Vagina (tissue), 2 donors: ENCODE measurements at regions not wholly inside any gene's neighbourhood (a gene's known extent, or its start where the extent isn't known, plus 50 kb on each side); places are given as distances from the start of the nearest gene placed in this dataset.

Experiments used
- POLR2A ChIP-seq, 2 donors: fragments of 450-650 bp; IDR thresholded peaks; one replicate each; pipeline ENCODE4 v1.6.1; 2017; ENCODE audit warnings: antibody characterized with exemption in 2 of 2, mild to moderate bottlenecking in 2 of 2, moderate library complexity in 2 of 2
- POLR2AphosphoS5 ChIP-seq, 2 donors: sonication (generic); formaldehyde crosslinking; IDR thresholded peaks; one replicate each; pipeline ENCODE4 v1.9.0; 2017; ENCODE audit warnings: antibody characterized with exemption in 2 of 2, mild to moderate bottlenecking in 2 of 2, low read depth in 1 of 2; ENCODE audit not compliant: insufficient read depth in 1 of 2
- TF ChIP-seq, protein P1 (sequence below), 3 experiments: fragments of 450-650 bp in 2 of 3; fragments of 200-600 bp in 1 of 3; sonication (generic) in 1 of 3; IDR thresholded peaks; one replicate each; pipeline ENCODE4 v1.5.1; 2017 to 2019; ENCODE audit warnings: antibody characterized with exemption in 3 of 3, mild to moderate bottlenecking in 2 of 3, moderate library complexity in 2 of 3

DNA sequence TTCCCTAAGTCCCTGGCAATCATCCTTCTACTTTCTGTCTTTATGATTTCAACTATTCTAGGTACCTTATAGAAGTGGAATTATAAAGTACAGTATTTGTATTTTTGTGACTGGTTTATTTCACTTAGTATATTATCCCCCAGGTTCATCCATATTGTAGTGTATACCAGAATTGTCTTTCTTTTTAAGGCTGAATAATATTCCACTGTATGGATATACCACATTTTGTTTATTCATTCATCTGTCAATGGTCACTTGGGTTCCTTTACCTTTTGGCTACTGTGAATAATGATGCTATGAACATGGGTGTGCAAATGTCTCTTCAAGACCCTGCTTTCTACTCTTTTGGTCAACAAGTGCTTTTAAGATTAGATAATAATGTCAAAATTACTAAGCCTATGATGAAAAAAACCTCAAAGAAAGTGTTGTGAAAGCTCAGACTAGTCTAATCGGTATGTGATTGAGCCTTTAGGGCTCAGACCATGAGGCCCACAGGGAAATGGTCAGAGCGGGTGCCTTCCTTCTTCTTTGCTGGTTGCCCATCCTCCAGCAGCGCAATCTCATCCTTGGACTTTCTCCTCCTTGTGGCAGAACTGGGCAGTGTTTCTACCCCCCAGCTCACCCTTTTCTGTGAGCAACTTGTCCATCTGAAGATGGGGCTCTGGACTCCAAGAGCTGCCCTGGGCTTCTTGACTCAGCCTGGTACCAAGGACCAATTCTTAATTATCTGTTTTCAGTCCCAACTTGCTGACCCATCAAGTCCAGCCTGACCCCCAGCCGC, 105.4 kb downstream of the TTC8 start:
- TF ChIP-seq POLR2A (IDR thresholded peaks at IDR 0.05) (no peak), POLR2AphosphoS5 (IDR thresholded peaks at IDR 0.05; ENCODE audit: insufficient read depth in 1 of 2, low read depth in 1 of 2) (no peak)
- TF ChIP-seq, protein P1, sequence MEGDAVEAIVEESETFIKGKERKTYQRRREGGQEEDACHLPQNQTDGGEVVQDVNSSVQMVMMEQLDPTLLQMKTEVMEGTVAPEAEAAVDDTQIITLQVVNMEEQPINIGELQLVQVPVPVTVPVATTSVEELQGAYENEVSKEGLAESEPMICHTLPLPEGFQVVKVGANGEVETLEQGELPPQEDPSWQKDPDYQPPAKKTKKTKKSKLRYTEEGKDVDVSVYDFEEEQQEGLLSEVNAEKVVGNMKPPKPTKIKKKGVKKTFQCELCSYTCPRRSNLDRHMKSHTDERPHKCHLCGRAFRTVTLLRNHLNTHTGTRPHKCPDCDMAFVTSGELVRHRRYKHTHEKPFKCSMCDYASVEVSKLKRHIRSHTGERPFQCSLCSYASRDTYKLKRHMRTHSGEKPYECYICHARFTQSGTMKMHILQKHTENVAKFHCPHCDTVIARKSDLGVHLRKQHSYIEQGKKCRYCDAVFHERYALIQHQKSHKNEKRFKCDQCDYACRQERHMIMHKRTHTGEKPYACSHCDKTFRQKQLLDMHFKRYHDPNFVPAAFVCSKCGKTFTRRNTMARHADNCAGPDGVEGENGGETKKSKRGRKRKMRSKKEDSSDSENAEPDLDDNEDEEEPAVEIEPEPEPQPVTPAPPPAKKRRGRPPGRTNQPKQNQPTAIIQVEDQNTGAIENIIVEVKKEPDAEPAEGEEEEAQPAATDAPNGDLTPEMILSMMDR (IDR thresholded peaks at IDR 0.05), result no peak
